Liver (tissue), 7 donors: ENCODE measurements at regions not wholly inside any gene's neighbourhood (a gene's known extent, or its start where the extent isn't known, plus 50 kb on each side); places are given as distances from the start of the nearest gene placed in this dataset.
A peak's percentile ranks its signal among the peaks of the same experiment; 100 is the strongest.

Experiments used
- DNase-seq: peaks from one replicate; pipeline ENCODE4 v3.0.0-alpha.2; 2017; ENCODE audit warnings: low spot score
- H3K27ac ChIP-seq, 2 donors: one replicate each; pipeline ENCODE4 v1.7.0; 2013; ENCODE audit warnings: inconsistent platforms in 2 of 2, low read length in 2 of 2, control low read depth in 1 of 2, low read depth in 1 of 2, mild to moderate bottlenecking in 1 of 2
- H3K27me3 ChIP-seq, 4 donors: one replicate each; pipeline versions ENCODE4 v1.6.1 to v1.7.0; 2013; ENCODE audit warnings: low read length in 3 of 4, inconsistent platforms in 1 of 4, mild to moderate bottlenecking in 1 of 4, moderate library complexity in 1 of 4; ENCODE audit not compliant: control insufficient read depth in 4 of 4, insufficient read depth in 4 of 4
- H3K36me3 ChIP-seq, 4 donors: one replicate each; pipeline versions ENCODE4 v1.6.1 to v1.7.0; 2013; ENCODE audit warnings: low read length in 3 of 4, mild to moderate bottlenecking in 3 of 4, low read depth in 1 of 4, moderate library complexity in 1 of 4; ENCODE audit not compliant: control insufficient read depth in 4 of 4, insufficient read depth in 3 of 4
- H3K4me1 ChIP-seq, 4 donors: one replicate each; pipeline versions ENCODE4 v1.6.1 to v1.7.0; 2013; ENCODE audit warnings: low read length in 3 of 4, mild to moderate bottlenecking in 3 of 4, moderate library complexity in 1 of 4; ENCODE audit not compliant: control insufficient read depth in 4 of 4, insufficient read depth in 4 of 4
- H3K4me3 ChIP-seq, 3 donors: one replicate each; pipeline versions ENCODE4 v1.6.1 to v1.7.0; 2013; ENCODE audit warnings: low read length in 3 of 3, control low read depth in 1 of 3, low read depth in 1 of 3, mild to moderate bottlenecking in 1 of 3
- H3K9ac ChIP-seq, 2 donors: one replicate each; pipeline ENCODE4 v1.7.0; 2013; ENCODE audit warnings: low read length in 2 of 2, mild to moderate bottlenecking in 2 of 2, moderate library complexity in 2 of 2, control low read depth in 1 of 2, low read depth in 1 of 2
- H3K9me3 ChIP-seq, 4 donors: one replicate each; pipeline versions ENCODE4 v1.6.1 to v1.7.0; 2013; ENCODE audit warnings: low read length in 3 of 4; ENCODE audit not compliant: control insufficient read depth in 4 of 4
- EGR1 ChIP-seq, 2 donors: IDR thresholded peaks; 2 replicates each; pipeline ENCODE4 v1.6.1; 2016 to 2018; ENCODE audit warnings: antibody characterized with exemption in 2 of 2, low read depth in 2 of 2
- FOXA1 ChIP-seq: IDR thresholded peaks from 2 replicates; pipeline ENCODE4 v1.6.1; 2016; ENCODE audit warnings: antibody characterized with exemption
- FOXA2 ChIP-seq: IDR thresholded peaks from 2 replicates; pipeline ENCODE4 v1.6.1; 2016; ENCODE audit warnings: antibody characterized with exemption
- GABPA ChIP-seq, 2 donors: IDR thresholded peaks in 1 of 2; conservative IDR thresholded peaks in 1 of 2; 2 replicates each; pipeline ENCODE4 v1.6.1; 2016; ENCODE audit warnings: antibody characterized with exemption in 2 of 2, mild to moderate bottlenecking in 1 of 2, moderate library complexity in 1 of 2
- JUND ChIP-seq, 2 donors: IDR thresholded peaks; 2 replicates each; pipeline ENCODE4 v1.6.1; 2016; ENCODE audit warnings: antibody characterized with exemption in 2 of 2
- MAX ChIP-seq: IDR thresholded peaks from 2 replicates; pipeline ENCODE4 v1.6.1; 2016; ENCODE audit warnings: antibody characterized with exemption
- NR2F2 ChIP-seq: IDR thresholded peaks from 2 replicates; pipeline ENCODE4 v1.6.1; 2016; ENCODE audit warnings: antibody characterized with exemption
- RXRA ChIP-seq, 2 donors: IDR thresholded peaks; 2 replicates each; pipeline ENCODE4 v1.6.1; 2017 to 2018; ENCODE audit warnings: antibody characterized with exemption in 2 of 2, mild to moderate bottlenecking in 1 of 2
- SP1 ChIP-seq: IDR thresholded peaks from 2 replicates; pipeline ENCODE4 v1.6.1; 2018; ENCODE audit warnings: antibody characterized with exemption, mild to moderate bottlenecking
- ZBTB33 ChIP-seq: IDR thresholded peaks from 2 replicates; pipeline ENCODE4 v1.6.1; 2016; ENCODE audit warnings: antibody characterized with exemption
- WGBS: extraction: QIAGEN DNeasy Blood & Tissue Kit; methylation state at CpG from one replicate; pipeline ENCODE4 v1.1.7; 2013; 5-methylcytosine and 5-hydroxymethylcytosine counted together
- TF ChIP-seq, protein P1 (sequence below): IDR thresholded peaks from 2 replicates; pipeline ENCODE4 v1.6.1; 2016; ENCODE audit warnings: antibody characterized with exemption, mild to moderate bottlenecking
- TF ChIP-seq, protein P2 (sequence below): IDR thresholded peaks from 2 replicates; pipeline ENCODE4 v1.6.1; 2016; ENCODE audit warnings: antibody characterized with exemption
- donor health status: healthy.
- donor health status: healthy.
- donor health status: healthy.
- donor health status: healthy.

DNA sequence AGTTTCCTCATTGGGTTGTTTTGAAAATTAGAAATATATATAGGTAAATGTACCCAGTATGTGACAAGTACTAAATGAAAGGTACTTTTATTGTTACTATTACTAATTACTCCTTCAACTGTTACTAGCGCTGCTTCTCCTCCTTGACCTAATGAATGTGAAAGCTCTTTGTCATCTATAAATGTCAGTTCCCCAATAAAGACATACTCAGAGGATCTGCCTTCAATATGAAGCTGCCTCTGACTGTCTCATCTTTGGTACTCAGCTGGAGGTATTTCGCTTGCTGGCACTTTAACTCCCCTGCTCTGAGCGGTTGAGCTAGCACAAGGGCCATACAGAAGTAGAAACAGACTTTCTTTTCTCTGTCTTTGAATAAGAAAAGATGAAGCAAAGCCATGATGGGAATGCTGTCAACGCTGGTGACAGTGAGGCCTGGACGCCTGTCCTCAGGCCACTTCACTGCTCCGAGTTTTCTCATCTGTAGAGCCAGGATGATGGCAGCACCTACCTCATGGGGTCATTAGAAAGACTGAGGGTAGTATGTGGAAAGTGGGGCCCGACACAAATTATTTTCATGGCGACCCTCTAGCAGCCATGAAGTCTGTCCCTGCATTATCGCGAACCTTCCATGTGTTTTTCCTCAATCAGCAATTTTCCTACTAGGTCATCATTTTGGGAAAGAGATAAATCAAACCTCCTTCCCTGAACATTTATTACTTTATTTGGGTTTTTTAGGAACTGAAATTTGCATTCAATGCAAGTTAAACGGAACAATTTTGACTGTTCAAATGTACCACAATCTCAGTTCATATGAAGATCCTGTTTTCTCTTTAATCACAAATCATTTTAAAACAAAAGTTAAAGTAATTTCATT lies 55.9 kb upstream of the SNX9 start:
- Histone ChIP-seq H3K27ac (peak overlapping the region in 1 of 2 donors; percentile 19), H3K4me1 (peaks cover 0 to 2% (median 0%) of the 10 kb centered on the region in 4 donors)

GRCh38 chr6:157767775-157768156 lies 55.3 kb upstream of the SNX9 start:
- Histone ChIP-seq H3K9me3 (no peaks in the 10 kb centered on the region), H3K4me3 (no peak overlapping the region), H3K27ac (peak overlapping the region in 1 of 2 donors; percentile 19), H3K36me3 (no peaks in the 10 kb centered on the region), H3K9ac (no peak overlapping the region), H3K4me1 (peaks cover 0 to 2% (median 0%) of the 10 kb centered on the region in 4 donors), H3K27me3 (no peaks in the 10 kb centered on the region)
- 97% methylated on average over 3 of the region's 3 CpGs for WGBS
- no peak for DNase-seq
- no peak for TF ChIP-seq GABPA (IDR thresholded peaks at IDR 0.05 in 1 of 2, conservative IDR thresholded peaks at IDR 0.05 in 1 of 2)
- TF ChIP-seq RXRA (IDR thresholded peaks at IDR 0.05), result no peak
- no peak for TF ChIP-seq EGR1 (IDR thresholded peaks at IDR 0.05; ENCODE audit: low read depth in 2 of 2)
- TF ChIP-seq NR2F2, result no peak
- TF ChIP-seq MAX, result no peak
- TF ChIP-seq JUND (IDR thresholded peaks at IDR 0.05), result no peak
- no peak for TF ChIP-seq FOXA1
- TF ChIP-seq, protein P1, sequence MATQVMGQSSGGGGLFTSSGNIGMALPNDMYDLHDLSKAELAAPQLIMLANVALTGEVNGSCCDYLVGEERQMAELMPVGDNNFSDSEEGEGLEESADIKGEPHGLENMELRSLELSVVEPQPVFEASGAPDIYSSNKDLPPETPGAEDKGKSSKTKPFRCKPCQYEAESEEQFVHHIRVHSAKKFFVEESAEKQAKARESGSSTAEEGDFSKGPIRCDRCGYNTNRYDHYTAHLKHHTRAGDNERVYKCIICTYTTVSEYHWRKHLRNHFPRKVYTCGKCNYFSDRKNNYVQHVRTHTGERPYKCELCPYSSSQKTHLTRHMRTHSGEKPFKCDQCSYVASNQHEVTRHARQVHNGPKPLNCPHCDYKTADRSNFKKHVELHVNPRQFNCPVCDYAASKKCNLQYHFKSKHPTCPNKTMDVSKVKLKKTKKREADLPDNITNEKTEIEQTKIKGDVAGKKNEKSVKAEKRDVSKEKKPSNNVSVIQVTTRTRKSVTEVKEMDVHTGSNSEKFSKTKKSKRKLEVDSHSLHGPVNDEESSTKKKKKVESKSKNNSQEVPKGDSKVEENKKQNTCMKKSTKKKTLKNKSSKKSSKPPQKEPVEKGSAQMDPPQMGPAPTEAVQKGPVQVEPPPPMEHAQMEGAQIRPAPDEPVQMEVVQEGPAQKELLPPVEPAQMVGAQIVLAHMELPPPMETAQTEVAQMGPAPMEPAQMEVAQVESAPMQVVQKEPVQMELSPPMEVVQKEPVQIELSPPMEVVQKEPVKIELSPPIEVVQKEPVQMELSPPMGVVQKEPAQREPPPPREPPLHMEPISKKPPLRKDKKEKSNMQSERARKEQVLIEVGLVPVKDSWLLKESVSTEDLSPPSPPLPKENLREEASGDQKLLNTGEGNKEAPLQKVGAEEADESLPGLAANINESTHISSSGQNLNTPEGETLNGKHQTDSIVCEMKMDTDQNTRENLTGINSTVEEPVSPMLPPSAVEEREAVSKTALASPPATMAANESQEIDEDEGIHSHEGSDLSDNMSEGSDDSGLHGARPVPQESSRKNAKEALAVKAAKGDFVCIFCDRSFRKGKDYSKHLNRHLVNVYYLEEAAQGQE, result no peak
- TF ChIP-seq SP1, result no peak
- TF ChIP-seq, protein P2, sequence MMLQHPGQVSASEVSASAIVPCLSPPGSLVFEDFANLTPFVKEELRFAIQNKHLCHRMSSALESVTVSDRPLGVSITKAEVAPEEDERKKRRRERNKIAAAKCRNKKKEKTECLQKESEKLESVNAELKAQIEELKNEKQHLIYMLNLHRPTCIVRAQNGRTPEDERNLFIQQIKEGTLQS, result no peak
- no peak for TF ChIP-seq ZBTB33

More for the DNA sequence above, 55.9 kb upstream of the SNX9 start:
- no peaks in the 10 kb centered on the region for H3K36me3 ChIP-seq
- H3K4me3 ChIP-seq, result no peak overlapping the region
- H3K27me3 ChIP-seq, result no peaks in the 10 kb centered on the region
- WGBS, result 93% methylated on average over 11 of the region's 11 CpGs
- no peak for DNase-seq
- TF ChIP-seq, protein P1, result no peak
- no peak for TF ChIP-seq FOXA2
- H3K9me3 ChIP-seq, result no peaks in the 10 kb centered on the region
- no peak overlapping the region for H3K9ac ChIP-seq
